SIG-M5 treated with dmso at 0.1 percent for 504 hours (cell line): ENCODE measurements at regions not wholly inside any gene's neighbourhood (a gene's known extent, or its start where the extent isn't known, plus 50 kb on each side); places are given as distances from the start of the nearest gene placed in this dataset.
A peak's percentile ranks its signal among the peaks of the same experiment; 100 is the strongest.

Source experiments
- DNase-seq: peaks from one replicate; lab custom pipeline; 2025; ENCODE audit not compliant: unreplicated experiment; lab: John Stamatoyannopoulos, UW

DNA sequence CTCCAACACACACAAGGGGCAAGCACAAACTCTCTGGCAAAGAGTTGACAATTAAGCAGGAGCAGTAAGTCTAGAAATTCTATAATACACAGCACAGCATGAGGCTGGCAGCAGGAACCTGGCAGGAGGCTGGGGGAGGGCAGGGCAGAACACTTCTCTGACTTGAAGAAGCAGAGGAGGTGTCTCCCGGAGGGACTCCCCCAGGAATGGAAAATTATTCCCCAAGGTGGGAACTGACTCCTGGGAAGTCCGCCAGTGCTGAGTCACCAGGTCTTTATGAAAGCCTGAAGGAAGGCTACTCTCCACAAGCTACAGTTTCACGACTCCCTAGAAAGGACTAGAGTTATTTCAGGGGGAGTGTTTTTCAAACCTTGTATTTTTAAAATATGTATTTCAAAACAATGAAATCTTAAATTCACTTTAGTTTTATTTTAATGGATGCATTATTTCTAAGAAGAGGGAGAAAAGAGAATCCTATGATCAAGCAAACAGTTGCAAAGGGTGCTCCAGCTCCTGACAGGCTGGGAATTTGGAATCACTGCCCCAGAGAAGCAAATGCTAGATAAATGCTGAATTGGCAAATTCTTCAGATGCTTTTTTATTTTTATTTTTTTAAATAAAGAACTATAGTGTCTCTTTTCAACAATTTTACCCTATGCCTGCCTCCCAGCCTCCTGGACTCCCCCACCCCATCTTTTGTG is 192.8 kb downstream of the LY86 start:
- DNase-seq = no peak

DNA sequence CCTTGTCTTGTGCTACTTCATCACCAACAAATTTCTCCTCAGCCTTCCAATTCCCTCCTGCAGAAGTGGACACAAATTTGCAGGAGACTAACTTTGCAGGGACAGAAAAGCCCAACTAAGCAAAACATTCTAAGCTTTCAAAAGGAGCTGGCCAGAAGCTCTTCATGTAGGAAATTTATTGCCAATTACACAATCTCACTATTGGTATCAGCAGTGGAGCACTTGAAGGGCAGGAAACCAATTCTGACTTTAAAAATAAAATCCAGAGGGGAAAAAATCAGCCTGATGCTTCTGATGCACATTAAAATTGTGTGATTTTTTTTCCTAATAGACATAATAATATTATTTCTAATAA is 193.3 kb downstream of the LY86 start:
- DNase-seq = no peak

DNA sequence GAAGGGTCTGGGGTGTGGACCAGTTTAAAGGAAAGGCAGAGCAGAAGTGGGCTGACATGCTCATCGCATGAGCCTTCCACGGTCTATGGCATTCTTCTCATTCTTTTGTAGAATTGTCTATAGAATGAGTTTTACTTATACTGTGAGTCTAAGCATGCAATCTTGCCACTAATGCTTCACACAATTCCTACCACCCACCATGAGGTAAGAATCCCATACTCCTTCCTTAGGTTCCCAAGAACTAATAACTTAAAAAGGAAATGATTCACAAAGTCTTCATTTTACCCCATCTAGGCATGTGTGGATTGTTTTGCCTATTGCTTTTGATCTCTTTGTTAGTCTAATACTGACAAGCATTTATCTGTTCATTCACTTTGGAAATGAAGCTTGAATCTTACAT is 195.2 kb downstream of the LY86 start:
- DNase-seq = no peak

DNA sequence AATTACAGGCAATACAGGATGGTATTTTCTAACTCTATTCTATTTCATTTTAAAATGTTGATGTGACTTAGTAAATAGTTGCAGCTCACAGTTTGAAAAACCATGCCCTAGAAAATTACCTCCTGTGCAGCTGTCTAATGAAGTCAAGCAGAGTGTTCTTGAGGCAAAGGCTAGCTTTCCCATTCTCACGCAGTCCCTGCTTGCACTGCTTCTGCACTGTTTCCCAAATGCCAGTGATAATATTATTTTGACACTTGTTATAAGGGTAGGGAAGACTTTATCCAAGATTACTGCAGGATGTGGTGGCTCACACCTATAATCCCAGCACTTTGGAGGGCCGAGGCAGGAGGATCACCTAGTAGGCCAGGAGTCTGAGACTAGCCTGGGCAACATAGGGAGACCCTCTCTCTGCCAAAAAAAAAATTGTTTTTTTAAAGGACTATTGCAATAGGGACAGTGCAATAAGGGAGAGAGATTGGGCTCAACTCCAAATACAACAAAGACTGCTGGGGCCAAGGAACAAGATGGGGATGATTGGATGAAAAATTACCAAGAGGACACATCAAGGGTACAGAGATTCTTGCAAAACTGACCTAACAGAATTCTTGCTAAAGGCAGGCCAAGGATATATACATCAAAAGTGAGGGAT is 196.1 kb downstream of the LY86 start:
- DNase-seq = no peak

DNA sequence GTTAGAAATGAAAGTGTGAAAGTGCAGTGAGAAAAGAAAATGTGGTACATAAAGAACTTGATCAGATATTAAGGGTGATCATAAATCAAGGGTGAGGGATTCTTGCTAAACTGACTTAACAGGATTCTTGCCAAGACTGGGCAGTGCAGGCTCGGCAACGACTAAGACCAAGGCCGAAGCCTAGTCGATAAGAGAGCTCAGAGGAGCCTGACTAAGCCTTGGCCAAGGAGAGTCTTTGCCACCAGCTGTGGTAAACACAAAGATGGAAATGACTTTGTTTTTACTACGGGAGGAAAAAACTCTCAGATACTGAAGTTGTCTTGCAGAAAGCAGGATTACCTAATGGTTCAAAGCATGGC is 196.6 kb downstream of the LY86 start:
- DNase-seq = no peak

DNA sequence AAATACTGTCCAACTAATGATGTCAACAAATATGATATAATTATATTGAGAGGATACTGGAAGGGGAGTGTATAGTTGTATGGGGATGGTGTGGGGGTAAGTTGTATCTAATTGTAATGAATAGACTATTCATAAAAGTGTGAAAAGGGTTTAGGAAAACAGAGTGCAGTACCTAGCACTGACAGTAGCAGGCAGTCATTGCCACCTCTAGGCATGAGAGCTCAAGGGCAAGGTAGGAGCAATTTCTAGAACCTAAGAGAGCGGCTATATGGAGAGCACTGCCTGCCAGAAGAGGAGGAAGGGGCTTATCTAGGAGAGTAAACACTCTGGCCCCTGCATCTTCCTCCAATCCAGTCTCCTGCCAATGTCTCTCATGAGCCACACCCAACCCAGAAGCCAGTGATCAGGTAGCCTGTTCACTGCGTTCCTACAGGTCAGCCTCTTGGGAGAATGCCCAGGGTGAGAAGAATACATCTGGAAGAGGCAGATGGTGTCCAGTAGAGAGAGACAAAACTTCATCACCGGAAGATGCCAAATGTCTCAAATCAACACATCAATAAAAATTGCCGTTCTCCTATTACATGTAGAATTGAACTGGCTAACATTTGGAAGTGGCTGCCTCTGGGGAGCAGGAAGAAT is 200.0 kb downstream of the LY86 start:
- peak; percentile 69 for DNase-seq

DNA sequence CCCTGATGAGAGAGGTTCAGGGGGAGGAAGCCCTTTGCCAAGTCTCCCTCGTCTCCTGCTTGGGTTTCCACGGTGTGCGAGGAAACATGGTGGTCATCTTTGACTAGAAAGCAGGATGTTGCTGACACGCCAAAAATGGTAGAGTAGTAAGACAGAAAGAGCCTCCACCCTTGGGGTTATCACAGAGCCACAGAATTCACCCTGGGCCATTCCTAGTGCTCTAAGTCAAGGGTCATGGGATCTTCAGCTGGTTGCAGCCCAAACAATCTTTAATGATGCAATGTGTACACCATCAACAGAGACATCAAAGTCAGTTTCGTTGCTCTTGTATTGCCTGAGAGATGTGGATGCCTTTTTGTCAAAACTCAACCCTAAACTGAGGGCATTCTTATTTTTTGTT is 201.9 kb downstream of the LY86 start:
- DNase-seq = no peak

DNA sequence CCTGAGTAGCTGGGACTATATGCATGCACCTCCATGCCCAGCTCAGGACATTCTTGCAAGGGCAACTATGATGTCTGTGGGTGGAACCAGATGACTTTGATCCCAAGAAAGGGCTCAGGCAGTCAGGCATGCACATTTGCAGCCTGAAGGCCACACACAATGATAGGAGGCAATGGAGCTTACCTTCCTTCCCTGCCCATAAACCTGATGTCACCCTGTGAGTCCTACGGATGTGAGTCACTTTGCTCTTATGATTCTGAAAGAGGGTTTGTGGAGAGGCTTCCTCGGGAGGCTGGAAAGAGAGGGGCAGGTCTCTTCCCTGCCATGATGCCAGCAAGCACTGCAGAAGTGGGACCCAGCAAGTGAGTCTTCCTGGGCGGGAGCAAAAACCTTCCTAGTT is 202.4 kb downstream of the LY86 start:
- DNase-seq = no peak

DNA sequence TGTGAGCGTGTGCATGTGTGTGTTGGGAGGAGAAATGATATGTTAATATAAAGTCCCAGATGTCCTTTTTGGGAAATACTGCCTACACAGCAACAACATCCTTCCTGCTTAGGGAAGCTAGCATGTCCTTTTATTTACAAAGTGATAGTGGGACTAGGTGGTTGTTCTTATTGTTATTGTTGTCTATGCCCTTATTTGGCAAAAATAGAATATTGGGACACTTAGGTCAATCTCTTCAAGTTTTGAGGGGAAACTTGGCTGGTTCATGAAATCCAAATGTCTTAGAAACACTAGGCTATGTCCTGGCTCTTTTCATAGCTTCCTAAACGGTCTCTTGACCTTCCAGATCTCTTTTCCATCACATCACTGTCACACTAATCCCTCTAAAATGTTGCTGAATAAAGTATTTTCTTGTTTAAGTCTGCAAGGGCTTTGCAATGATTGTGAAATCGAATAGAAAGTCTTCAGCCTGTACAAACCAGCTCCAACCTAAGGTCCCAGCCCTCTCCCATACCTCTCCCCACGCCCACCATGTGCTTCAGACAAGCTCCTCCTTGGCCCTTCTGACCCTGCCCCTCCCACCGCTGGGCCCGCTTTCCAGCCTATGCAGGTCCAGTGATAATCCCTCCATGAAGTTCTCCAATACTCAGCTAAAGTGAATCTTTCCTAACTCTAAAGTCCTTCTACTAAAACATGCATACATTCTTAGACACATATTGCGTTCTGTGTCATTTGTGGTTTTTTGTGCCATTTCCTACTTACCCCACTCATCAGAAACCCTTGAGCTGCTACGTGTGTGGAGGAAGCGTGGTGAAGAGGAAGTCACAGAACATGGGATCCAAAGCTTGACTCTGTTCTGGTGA is 205.1 kb downstream of the LY86 start:
- DNase-seq = peak; percentile 93

DNA sequence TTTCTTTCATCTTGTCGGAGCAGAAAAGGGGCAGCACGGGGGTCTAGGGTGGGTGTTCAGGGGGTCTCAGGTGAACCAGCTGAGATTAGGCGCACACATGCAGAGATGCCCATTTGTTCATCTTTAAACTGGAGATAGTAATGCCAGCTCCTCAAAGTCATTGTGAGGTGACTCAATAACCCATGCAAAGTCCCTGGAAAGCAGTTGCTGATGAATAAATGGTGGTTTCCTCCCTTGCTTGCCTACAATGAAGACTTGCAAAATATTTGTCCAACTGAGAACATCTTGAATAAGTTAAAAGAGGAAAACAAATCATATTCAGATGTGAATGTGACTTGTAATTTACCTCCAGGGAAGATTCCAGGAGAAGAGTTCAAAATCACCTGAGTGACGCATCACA is 206.9 kb downstream of the LY86 start:
- DNase-seq = peak; percentile 8

DNA sequence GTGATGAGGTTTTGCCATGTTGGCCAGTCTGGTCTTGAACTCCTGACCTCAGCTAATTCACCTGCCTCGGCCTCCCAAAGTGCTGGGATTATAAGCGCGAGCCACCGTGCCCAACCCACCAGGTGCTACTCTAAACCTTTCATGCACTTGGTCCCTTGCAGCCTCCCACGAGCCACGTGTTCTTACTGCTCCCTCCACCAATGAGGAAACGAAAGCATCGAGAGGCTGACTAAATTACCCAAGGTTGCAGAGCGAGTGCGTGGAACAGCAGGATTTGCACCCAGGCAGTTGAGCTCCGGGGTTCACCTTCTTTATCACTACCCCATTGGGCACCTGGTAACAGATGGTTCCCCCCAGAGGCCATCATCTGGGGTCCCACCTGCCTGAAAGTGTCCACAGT is 208.3 kb downstream of the LY86 start:
- DNase-seq = no peak

DNA sequence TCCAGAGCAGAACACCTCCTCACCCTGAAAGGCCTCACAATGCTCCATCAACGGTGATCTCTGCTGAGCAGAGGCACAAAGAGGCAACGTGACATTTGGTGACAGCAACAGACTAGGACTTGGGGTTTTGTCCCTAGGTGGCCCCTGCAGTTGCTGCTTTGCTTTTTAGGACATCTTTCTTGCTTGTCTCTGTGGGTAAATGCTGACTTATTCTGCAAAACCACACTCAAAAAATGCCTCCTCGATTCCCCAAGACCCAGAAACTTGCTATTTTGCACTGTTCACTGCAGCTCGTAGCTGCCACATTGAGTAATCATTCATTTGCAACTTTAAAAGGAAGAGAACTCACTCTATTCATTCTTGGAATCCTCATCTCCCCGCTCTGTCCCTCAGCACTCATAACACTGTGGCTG is 209.9 kb downstream of the LY86 start:
- DNase-seq = peak; percentile 37

DNA sequence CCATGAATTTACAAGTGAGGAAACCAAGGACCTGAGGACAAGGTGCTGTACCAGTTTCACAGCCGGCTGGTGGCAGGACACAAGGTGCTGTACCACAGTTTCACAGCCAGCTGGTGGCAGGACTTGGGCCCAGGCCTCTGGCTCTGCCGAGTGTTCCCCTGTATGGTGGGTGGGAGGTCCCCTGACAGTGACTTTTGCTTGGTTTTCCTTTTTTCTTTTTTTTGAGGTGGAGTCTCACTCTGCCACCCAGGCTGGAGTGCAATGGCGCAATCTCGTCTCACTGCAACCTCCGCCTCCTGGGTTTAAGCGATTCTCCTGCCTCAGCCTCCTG is 212.4 kb downstream of the LY86 start:
- DNase-seq = peak; percentile 50

DNA sequence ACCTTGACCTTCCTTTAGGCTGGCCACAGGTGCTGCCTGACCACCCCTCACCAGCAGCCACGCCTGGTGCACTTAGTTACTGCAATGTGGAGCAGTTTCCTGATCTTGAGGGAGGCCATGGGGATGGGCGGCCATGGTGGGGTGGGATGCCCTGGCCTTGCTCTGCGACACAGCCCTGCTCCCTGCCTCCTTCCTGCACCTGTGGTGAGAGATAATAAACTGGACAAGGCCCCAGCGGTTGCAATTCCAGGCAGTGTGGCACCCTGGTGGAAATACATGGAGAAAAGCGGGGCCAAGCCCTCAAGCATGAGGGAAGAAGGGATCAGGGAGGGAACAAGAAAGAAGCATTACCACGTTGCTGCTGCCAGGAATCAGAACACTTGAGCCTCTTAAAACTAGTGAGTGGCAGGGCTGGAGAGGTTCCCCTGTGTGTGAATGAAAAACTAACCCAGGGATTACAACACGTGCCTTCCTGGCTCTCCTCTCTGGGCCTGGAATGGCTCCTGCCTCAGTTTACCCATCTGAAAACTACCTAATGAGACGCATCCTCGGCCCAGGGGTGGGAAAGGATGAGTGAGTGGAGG is 213.2 kb downstream of the LY86 start:
- DNase-seq = no peak

DNA sequence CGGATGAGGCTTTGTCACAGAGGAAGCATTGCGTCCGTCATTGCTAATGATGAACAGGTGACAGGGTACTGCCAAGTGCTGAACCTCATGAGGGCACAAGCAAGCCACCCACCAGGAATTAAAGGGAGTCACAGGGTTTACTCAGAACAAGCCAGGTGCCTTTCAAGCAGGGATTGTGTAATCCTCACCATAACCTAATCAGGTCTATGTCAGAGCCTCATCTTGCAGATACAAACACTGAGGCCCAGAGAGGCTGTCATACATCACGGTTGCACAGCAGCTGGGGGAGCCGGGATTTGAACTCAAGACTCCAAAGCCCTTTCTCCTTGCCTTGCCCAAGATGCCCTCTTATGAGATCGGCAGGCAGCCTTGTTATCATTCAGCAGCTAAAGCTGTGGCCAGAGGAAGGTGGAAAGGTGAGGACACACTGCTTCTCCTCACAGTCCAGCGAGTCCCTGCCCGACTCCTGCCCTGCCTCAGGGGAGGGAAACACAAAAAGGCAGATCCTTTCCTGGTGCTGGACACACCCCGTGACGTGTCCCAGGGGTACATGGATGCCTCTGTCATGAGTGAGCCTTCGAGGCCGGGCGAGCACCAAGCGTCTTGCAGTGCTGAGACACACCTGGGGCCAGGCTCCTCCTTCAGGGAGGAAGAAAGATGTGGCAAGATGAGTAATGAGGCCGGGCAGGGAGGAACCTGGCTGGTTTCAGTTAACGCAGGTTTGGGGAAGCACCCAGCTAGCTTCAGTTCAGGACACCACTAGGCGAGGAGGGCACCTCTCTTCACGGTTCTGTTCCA is 214.9 kb downstream of the LY86 start:
- peak; percentile 37 for DNase-seq

DNA sequence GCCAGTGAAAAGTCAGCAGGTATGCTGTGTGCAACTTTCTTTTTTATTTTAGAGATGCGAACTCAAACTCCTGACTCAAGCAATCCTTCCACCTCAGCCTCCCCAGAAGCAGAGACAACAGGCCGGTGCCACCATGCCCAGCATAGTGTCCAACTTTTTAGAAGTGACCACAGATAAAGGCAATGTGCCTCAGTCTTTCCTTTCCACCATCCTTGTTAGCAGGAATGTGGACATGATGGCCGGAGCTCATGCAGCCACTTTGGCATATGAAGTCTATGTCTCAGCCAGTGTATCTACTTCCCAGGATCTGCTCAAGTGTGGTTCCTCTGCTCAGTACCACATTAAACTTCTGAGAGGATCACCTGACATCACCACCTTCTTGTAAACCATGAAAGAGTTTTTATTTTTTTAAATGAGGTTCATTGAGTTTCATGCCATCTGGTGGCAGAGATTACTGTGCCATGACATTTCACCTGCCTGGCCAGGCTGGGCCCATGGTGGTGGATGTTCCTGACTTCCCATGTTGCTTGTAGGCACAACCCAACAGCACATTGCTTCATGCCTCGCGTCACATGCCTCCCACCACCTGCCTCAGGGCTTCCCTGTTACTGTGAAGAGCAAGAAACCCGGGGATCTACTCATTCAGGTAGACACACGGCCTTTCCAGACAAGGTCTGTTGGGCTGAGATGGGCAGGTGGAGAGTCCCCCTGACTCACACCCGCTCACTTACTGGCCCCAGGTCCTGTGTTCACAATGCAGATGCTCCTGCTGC is 216.5 kb downstream of the LY86 start:
- DNase-seq = no peak

DNA sequence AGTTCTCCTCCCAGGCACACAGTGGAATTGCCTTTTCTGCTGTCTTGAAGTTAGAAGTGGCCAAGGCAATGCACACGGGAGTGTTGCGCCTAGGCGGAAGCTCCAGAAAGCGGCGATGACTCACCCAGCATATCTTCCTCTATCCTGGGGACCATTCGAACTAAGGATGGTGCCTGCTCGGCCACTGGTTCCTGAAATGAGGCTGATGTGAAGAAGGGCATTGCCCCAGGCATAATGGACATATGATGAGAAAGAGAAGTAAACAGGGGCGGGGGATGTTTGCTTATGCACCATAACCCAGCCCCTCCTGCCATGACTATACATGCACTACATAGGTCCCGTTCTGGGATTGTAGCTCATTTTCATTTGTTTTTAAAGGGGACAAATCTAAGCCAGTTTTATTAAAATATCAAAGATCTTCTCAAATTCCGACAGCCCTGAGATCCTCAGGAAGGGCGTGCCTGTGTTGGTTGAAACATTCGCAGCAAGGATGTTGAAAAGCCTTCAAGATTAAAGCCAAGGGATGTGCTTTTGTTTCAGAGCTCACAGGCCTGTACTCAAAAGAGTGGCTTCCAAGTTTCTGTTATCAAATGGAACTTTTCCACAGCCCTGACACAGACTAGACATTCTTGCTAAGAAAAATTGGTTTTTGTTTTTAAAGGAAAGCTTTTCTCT is 218.5 kb downstream of the LY86 start:
- peak; percentile 87 for DNase-seq

DNA sequence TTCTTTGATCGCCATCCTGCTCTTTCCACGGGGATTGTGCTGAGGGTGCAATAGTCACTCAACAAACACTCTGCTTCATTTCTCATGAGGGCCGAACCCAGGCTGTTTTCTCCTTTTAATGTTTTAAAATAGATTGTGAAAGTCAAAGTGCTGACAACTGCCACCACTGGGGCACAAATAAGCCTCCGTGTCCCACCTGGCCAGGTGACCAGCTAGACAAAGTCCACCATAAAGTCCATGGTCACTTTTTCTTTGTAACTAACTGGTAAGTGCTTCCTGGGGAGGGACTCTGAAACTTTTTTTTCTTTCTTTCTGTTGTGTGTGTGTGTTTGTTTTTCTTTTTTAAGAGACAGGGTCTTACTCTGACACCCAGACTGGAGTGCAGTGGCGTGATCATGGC is 219.8 kb downstream of the LY86 start:
- no peak for DNase-seq

DNA sequence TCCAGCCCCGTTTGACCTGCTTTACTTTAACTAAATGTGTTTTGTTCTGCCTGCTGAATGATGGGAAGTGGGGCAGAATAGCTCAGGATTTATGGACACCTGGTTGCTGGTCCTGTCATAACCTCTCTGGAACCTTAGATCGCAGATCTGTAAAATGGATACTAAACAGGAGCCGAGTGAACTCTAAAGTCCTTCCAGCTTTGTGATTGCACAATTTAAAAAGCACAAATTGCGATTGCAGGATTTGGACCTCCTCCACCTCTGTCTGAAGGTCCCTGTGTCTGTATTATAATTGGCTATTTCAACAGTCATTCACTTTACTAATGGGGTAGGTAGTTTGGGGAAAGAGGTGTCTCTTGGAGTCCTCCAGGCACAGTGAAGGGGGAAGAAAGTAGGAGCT is 220.4 kb downstream of the LY86 start:
- no peak for DNase-seq
